SK-N-MC (cell line): ENCODE measurements at regions not wholly inside any gene's neighbourhood (a gene's known extent, or its start where the extent isn't known, plus 50 kb on each side); places are given as distances from the start of the nearest gene placed in this dataset.

Experiments
- EZH2 ChIP-seq: fragments of 200-600 bp; sonication (generic); IDR thresholded peaks from one replicate; pipeline ENCODE4 v1.6.1; 2017; ENCODE audit warnings: antibody characterized with exemption
- FOXP2 ChIP-seq: optimal IDR thresholded peaks from 2 replicates; pipeline ENCODE3; 2011; ENCODE audit warnings: mild to moderate bottlenecking, moderate library complexity; ENCODE audit not compliant: insufficient read depth; ENCODE audit errors: extremely low read length, control extremely low read depth
- POLR2AphosphoS5 ChIP-seq: IDR thresholded peaks from 2 replicates; pipeline ENCODE4 v1.6.1; 2012; ENCODE audit warnings: mild to moderate bottlenecking, low read depth, low read length, borderline replicate concordance

DNA sequence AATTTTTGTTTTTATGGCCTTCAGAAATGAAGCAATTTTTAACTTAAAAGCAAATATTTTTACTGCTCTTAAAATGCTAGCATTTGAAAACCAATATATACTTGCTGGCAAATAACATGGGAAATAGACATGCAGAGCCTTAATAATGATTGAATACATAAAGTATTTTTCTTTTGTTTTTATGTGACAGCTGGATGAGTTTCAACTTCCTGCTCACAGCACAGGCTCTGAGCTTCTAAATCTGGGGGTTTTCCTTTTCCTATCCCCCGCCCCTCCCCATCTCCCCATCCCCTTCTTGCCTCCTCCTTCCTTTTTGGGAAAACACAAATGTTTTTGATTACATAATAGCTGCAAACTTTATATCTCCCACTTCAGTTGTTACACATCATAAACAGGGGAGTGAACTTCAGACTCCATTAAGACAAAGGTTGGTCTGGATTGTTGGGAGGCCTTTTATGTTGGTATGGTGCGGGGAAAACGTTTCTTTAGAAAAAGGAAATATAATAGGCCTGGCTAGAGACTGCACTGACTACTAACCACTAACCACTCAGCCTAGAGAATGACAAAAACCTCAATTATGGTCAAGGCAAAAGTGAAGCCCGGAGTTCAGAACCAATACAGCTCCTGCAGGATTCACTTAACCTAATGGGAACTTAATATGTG lies 116.1 kb upstream of the GORAB start:
- TF ChIP-seq POLR2AphosphoS5 (no peak; the same call in 1 of the 2 replicates), EZH2 (no peak), FOXP2 (peak; percentile 31)
